ENCODE measurements at regions not wholly inside any gene's neighbourhood (a gene's known extent, or its start where the extent isn't known, plus 50 kb on each side); places are given as distances from the start of the nearest gene placed in this dataset.

DNA sequence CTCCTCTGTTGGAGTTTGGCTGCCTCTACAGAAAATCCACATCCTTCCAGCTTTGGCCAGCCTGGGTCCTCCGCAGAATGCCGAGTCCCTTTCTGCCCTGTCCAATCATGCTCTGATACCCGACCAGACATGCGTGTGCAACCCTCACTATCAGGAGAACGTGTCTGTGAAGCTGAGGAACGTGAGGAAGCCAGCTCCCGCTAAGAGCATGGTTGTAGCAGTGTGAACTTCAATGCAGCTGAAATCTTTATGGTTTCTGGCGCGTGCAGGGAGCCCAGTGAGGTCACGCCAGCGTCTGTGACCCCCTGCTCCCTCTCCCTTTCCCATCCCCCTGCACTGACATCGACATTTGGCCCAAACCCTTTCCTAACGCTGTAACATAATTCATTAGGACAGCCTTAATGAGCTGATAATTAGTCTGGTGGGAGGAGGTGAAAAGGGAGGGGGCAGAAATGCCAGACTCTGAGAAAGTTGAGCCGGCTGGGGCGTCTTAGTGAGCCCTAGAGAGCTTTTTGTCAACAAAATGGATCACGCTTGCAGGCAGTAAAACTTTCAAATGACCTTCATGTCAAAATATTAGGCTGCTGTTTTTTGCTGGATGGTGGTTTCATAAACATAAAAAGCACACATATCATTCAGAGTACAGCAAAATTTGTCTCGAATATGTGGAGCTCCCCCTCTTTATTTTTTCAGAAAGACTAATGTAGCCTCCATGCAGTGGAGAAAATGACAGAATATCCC lies 423.3 kb downstream of the QKI start:
- no peak for DNase-seq (ENCODE audit: low read depth in 2 of 2)

DNA sequence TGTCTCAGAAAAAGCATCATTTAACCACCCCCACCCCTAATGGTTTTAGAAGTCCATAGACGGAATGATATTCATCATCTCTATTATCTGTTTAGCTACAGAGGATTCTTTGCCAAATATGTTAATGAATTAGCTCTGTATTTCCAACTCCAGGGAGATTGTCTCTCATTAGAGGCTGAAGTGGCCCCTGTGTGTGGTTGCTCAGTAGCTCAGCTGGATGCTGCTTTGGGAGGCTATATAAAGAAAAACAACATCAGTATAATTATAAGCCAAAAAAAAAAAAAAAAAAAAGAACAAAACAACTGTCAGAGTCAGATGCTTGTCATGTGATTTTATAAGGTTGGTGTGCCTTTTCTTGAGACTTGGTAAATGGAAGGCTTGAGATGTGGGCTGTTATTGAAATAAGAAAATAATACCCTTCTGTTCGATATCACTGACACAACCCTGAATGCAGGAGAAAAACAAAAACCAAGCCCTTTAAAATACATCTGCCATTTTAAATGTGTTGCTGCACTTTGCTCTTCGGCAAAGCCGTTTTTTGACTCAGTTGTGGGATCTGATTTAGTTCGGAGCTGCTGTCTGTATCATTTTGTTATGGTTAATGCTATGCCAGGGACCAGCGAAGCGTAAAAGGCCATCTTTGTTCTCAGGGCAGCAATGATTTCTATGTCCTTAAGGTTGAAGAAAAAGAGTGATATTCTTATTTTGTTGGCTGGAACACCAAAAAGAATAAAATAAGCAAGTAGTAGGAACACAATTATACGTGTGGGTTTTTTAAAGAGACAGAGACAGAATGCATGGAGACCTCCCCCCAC lies 422.6 kb downstream of the QKI start:
- DNase-seq (ENCODE audit: low read depth in 2 of 2) = no peak

DNA sequence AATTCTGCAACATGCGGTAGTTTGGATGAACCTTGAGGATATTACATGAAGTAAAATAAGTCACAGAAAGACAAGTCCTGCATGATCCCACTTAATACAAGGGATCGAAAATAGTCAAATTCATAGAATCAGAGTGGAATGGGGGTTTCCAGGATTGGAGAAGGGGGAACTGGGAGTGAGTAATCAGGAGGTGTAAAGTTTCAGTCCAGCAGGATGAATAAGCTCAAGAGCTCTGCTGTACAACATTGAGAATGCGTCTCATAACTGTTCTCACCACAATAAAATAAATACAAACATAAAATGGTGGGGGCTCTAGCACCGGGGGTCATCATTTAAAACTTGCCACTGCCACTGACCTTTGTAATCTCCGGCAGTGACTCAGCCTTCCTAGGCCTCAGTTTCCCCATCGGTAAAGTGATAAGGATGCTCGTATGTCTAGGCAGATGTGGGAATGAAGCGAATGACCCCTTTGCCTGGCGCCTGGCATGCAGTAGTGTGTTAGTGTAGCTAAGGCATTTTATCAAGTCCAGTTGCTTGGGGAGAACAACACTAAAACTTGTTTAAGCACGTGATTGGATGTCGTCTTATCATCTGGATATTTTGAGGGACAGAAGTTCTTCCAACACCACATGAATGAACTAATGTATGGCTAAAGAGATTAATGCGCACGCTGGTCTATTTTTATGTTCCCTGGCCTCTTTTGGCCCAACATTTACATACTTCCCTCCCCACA lies 421.1 kb downstream of the QKI start:
- DNase-seq (ENCODE audit: low read depth in 2 of 2) = no peak

DNA sequence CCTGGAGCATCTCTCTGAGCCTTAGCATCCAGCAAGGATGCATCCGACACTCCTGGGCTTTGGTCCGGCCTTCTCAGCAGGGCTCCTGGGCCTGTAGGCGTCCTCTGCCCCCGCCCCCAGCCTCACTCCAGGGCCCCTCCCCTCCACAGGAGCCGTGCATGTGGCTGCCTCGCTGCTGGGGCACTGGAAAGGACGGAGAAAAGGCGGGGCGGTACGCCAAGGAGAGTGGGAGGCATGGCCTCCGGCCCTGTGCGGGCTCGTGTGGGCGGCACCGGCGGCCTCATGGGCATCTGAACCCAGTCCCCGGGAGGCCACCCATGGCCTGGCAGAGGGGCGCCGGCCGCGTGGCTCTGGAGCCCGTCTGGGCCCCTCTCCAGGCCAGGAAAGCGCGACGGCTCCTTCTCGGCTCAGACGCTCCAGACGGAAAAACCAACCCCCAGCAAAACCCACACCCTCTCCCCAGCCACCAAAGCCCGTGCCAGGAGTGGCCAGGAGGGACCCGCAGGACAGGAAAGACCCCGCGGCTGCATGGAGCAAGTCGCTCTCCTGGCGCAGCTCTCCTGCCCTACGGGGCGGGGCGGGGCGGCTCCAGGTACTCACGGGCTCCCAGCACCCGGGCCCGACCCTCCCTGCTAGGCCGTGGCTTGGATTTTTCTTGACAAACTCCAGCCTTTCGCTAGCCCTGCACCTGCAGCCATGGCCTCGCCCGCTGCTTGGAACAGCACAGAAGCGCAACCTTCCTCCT lies 419.9 kb downstream of the QKI start:
- no peak for DNase-seq (ENCODE audit: low read depth in 2 of 2)

DNA sequence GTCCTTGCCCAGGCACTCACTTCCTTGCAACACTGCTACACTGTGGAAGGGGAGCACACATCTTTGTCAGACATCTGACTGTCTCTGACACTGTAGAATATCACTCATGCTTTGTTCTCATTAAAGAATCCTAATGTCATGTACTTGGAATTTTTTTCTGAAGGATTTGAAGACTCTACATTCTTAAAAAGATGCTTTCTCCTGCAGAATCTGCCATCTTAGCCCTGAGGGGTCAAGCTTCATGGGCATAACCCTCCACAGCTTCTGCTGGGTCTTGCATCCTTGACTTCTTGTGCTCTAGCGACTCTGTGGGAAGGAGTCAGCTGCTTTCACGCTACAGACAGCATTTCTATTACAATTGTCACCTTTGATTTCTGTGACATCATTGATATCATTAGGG lies 417.2 kb downstream of the QKI start:
- DNase-seq (ENCODE audit: low read depth in 2 of 2) = no peak

DNA sequence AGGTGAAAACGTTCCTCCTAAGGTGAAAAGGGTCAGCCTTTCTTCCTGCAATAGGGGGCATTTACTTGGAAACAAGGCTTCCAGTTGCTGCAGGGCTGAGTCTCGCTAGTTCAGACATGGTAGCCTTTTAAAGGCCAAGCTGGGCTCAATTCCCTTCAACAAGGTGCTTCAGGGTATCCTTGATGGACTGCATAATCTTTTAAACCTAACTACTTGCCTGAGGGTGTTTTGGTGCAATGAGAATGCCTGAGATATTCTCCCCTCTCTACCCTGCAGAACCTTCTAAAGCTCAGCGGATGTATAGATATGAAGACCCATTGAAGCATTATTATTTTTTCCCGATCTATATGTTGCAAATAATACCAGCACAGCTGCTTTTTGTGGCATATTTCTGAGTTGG lies 416.1 kb downstream of the QKI start:
- no peak for DNase-seq (ENCODE audit: low read depth in 2 of 2)

DNA sequence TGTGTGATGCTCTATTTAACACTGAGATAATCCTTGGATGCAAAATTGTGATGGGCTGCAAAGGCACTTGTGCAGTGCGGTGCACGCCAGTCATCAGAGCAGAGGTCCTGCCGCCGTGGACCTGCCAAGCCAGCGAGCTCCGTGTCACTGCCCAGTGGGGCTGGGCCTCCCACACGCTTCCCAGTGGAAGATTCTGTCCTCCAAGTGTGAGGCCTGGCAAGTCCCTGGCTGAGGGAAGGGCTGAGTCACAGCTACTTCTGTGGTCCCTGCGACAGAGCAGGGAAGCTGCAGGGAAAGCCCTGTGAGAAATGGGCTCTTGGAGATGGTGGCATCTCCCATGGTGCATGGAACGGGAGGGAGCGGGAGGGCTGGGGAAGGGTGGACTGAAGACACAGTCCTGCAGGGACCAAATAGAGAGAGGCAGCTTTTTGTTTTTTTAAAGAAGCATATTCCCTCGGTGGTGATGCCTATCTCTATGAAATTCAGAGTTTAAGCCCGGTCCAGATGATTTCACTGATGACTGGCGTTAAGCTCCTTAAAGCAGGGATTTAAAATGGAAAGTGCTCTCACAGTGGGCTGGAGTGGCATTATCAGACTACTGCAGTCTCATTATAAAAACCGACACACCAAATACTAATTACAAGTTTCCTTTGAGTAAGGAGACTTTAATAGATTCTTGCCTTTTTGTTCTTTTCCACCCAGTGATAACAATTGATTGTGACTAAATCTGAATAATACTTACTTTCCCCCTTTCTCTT lies 413.7 kb downstream of the QKI start:
- no peak for DNase-seq (ENCODE audit: low read depth in 2 of 2)

DNA sequence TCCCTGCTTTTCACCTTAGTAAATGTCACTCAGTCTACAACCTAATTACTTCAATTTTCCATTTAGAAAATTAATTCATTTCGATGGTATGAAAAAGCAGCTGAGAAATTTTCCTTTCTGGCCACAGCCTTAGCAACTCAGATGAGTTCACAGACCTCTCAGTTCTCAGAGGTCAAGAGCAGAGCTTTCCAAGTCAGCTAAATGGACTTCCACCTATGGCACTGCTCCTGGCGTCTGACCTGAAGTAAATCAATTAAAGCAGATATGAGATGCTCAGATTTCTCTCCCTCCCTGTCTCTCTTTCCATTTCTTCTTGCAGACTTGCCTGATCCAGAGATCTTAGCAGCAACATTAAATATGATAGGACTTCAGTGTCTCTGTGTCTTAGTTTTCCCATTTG lies 412.6 kb downstream of the QKI start:
- DNase-seq (ENCODE audit: low read depth in 2 of 2) = no peak

DNA sequence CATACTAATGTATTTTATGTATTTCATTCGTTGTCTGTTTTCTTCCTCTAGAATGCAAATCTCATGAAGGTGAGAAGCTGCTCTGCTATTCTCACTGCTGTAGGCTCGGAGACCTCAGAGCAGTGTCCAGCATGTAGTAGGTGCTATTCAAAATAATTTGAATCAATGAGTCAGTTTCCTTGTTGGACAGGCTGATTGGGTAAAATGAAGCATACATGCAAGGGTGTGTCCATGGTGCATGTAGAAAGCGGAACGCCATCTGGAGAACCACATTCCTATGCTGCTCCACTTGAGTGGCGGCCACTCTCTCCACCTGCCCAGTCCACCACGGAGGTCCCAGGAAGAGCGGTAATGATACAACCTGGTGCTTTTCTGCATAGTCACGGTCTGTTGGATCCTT lies 412.1 kb downstream of the QKI start:
- no peak for DNase-seq (ENCODE audit: low read depth in 2 of 2)

DNA sequence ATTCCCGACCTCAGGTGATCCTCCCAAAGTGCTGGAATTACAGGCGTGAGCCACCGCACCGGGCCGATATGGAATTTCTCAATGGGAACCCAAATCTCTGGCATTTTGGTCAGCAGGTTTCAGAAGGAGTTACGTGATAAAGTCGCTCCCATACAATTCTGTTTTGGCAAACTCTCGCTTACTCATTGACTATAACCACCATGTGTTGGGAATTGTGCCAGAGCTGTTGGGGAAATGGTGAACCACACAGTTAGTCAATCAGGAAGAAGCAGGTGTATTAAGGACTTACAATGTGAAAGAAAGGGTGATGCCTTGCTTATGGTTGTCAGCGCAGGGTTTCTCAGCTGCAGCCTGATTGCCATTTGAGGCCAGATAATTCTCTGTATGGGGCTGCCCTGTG lies 410.5 kb downstream of the QKI start:
- DNase-seq (ENCODE audit: low read depth in 2 of 2) = no peak

DNA sequence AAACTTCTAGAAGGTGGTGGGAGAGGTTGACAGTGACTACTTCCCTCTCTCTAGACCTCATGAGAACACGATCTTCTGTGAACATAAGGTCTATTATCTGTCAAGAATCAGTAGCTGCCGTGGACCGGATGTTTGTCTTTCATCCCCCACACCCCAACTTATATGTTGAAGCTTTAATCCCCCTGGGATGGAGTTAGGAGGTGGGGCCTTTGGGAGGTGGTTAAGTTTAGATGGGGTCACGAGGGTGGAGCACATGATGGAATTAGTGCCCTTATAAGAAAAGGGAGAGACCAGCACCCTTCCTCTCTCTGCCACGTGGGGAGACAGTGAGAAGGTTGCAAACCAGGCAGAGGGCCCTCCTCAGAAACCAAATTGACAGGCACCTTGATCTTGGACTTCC lies 409.1 kb downstream of the QKI start:
- DNase-seq (ENCODE audit: low read depth in 2 of 2) = no peak

DNA sequence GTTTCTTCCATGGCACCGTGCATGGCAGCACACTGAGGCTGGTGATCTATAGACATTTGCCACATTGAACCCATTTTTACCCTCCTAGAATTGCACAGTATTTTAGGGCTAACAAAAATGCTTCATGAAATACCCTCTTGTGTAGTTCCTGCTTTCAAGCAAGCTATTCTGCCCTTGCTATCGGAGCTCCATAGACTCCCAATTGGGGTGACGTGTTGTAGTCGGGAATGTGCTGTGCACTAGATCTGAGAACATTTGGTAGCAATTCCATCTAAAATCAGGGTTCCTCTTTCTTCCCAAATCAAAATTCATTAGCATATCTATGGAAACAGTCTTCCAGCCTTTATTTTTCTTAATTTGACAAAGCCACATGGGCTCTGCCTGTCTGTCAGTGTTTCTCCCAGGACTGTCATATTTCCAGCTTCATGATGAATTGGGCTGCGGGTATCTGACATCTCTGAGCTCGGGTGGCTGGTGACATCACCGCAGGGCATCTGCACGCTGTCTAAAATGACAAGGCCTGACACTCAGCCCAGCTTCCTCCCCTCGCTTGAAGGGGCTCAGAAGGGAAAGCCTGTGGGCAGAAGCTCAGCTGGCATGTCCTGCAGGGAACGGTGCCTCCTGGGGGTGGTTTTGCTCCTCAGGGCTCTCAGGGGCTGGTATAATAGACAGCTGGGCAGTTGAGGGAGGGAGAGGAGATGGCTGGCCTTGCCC lies 406.4 kb downstream of the QKI start:
- DNase-seq (ENCODE audit: low read depth in 2 of 2) = no peak

DNA sequence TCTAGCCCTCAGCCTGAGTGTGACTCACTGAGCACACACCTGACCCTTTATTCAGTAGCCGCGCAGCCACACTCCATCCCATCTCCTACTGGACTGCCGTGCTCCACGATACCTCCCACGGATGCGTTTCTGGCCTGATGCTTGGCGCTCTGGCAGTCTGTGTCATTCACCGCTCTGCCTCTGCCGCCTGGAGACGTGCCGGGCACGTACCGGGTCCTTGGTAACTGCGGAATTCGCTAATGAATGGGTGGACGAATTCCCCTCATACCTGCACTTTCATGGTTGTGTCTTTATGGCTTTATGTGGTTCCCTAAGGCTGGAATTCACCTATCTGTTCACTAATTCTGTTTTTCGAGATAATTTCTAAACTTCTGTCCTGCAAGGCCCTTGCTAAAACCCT lies 405.7 kb downstream of the QKI start:
- no peak for DNase-seq (ENCODE audit: low read depth in 2 of 2)

DNA sequence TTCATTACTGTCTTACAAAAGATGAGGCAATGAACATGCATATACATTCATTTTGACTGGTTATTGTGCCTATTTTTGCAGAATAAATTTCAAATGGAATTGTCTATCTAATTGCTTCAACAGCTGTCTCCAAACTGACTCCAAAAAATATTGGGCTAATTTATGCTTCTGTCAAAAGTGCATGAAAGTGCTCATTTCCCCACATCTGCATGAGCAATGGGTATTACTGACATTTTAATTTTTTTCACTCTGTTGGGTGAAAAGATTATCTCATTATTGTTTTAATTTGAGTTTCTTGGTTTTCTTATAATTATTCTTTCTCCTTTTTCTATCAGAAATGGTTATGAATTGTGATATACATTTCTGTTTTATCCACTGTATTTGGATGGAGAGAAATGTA lies 404.2 kb downstream of the QKI start:
- DNase-seq (ENCODE audit: low read depth in 2 of 2) = no peak

DNA sequence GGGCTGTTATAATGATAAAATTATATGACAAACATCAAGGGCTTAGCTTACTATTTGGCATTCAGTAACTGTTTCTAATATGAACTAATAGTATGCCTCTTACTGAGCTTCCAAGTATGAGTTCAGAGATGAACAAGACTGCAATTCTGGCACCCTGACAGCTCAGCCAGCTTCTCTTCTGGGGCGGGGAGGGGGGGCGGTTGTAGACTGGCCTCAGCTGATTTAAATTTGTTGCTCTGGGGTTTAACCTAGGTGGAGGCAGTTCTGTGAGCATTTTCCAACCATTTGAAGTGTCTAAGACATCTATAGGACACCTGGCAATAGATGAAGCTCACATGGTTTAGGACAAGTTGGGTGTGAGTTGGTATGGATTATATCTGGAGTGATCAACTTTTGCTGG lies 401.9 kb downstream of the QKI start:
- no peak for DNase-seq (ENCODE audit: low read depth in 2 of 2)

DNA sequence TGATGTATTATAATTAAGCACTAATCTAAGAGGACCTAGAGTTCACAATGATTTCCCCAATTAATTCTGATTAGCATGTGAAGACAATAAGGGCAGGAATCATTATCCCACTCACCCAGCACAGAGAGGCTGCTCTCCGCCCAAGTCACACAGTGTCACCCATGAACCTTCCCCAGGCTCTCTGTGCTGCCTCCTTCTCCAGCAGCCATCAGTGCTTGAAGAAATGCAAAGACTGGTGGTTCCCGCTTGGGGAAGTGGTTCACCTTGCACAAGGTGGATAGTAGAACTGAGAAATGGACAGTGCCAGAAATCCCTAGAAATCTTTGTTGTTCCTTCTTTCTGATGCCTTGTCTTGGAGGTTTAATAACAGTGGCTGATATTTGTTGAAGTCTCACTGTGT lies 401.3 kb downstream of the QKI start:
- DNase-seq (ENCODE audit: low read depth in 2 of 2) = no peak

DNA sequence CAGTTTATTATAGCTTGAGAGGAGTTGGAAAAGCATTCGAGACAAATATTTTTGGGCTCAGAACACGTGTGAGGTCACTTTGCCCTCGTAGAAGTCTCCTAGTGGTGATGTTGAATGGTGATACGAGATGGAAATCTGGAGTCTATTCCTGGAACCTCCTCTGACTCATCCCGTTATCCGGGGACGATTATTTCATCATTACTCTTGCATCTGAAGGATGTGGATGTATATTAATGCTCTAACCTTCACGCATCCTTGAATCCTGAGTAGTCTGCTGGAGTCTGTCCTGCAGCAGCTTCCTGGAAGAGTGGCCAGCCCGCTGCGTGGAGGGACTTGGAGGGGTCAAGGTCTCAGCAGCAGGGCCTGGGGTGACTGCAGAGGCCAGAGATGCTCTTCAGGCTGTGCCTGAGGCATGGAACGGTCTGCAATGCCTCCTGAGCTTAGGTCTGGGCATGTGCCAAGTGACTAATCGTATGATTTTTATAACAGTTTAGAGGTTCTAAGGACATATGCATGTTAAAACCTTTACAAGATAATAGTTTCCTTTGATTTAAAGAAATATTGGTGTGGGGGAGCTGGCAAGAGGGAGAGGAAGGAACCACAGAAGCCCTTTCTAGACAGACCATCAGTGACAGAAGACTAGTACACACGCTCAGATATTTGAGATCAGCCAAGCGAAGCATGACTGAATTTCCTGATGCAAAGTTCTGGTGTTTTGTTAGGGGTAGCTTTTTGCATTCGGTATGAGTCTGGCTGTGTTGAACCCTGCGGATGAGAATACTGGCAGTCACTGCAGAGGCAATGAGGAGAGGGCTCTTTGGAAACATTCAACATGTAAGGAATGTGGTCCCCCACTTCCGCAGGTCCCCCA lies 400.2 kb downstream of the QKI start:
- no peak for DNase-seq (ENCODE audit: low read depth in 2 of 2)

DNA sequence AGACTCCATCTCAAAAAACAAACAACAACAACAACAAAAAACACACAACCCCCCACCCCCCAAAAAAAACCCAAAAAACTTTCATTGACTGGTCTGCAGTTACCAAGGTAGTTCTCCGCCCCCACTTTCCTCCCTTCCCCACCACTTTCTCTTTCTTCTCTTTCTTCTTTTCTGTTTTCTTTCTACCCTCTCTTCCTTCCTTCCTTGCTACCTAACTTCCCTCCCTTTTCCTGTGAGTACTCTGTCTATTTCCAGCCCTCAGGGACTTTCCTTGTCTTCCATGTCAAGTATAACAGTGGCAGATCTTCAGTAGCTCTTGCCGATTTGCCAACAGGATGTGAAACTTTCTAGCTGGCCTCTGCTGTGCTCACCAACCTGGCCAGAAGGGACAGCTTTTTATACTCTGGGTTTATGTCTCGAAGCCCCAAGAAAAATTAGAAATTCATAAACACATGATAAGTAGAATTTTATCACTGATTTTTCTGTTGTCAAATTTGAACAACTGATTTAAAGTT lies 399.5 kb downstream of the QKI start:
- DNase-seq (ENCODE audit: low read depth in 2 of 2) = no peak

DNA sequence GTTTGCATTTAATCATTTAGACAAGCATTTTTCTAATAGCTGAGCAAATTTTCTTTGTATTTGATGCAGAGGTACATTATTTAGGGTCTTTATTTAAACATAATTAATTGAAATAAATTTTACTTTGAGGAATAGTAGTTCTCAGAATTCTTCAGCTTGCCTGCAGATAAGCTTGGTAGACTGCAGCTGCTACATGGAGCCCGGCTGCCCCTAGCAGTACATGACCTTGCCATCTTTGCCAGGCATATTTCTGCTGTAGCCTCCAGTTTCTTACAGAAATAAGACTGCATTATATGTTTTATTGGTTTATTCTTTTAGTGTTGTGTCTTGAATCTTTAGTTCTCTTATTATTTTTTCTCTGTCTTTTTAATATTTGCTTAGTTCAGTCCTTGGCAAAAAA lies 396.8 kb downstream of the QKI start:
- no peak for DNase-seq (ENCODE audit: low read depth in 2 of 2)
